ENCODE measurements at regions not wholly inside any gene's neighbourhood (a gene's known extent, or its start where the extent isn't known, plus 50 kb on each side); places are given as distances from the start of the nearest gene placed in this dataset.

- FAIRE-seq (no peak), DNase-seq (no peak)
- H3K27ac ChIP-seq (ENCODE audit: low read depth in 2 of 2, low read length in 2 of 2) = no peak overlapping the region
- H3K36me3 ChIP-seq (ENCODE audit: control insufficient read depth in 2 of 3, insufficient read depth in 3 of 3, low read length in 3 of 3) = no peaks in the 10 kb centered on the region
- H3K4me1 ChIP-seq (ENCODE audit: control insufficient read depth in 2 of 3, insufficient read depth in 2 of 3, low read depth in 1 of 3, low read length in 3 of 3) = peaks cover 0 to 3% (median 0%) of the 10 kb centered on the region in 3 donors
- no peaks in the 10 kb centered on the region for H3K9me3 ChIP-seq (ENCODE audit: control insufficient read depth in 2 of 3, insufficient read depth in 1 of 3, low read length in 3 of 3)
- TF ChIP-seq, protein P1, sequence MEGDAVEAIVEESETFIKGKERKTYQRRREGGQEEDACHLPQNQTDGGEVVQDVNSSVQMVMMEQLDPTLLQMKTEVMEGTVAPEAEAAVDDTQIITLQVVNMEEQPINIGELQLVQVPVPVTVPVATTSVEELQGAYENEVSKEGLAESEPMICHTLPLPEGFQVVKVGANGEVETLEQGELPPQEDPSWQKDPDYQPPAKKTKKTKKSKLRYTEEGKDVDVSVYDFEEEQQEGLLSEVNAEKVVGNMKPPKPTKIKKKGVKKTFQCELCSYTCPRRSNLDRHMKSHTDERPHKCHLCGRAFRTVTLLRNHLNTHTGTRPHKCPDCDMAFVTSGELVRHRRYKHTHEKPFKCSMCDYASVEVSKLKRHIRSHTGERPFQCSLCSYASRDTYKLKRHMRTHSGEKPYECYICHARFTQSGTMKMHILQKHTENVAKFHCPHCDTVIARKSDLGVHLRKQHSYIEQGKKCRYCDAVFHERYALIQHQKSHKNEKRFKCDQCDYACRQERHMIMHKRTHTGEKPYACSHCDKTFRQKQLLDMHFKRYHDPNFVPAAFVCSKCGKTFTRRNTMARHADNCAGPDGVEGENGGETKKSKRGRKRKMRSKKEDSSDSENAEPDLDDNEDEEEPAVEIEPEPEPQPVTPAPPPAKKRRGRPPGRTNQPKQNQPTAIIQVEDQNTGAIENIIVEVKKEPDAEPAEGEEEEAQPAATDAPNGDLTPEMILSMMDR (IDR thresholded peaks at IDR 0.05; ENCODE audit: borderline replicate concordance, extremely low read depth, insufficient read depth) = no peak
- H3K27me3 ChIP-seq (ENCODE audit: control insufficient read depth, insufficient read depth, low read length) = no peaks in the 10 kb centered on the region
- no peak overlapping the region for H3K9ac ChIP-seq (ENCODE audit: low read length in 3 of 3)
- no peak overlapping the region for H3K4me3 ChIP-seq (ENCODE audit: low read length in 3 of 3)
- intact Hi-C loops (cut with DNase I) = no loop called here
Measured at GRCh38 chr2:30338475-30338874, 107.1 kb downstream of the LBH start.

- H3K9me3 ChIP-seq (ENCODE audit: control insufficient read depth in 2 of 3, insufficient read depth in 1 of 3, low read length in 3 of 3) = no peaks in the 10 kb centered on the region
- H3K36me3 ChIP-seq (ENCODE audit: control insufficient read depth in 2 of 3, insufficient read depth in 3 of 3, low read length in 3 of 3) = no peaks in the 10 kb centered on the region
- H3K9ac ChIP-seq (ENCODE audit: low read length in 3 of 3) = no peak overlapping the region
- H3K4me3 ChIP-seq (ENCODE audit: low read length in 3 of 3) = no peak overlapping the region
- DNase-seq = no peak
- FAIRE-seq = no peak
- no peak overlapping the region for H3K27ac ChIP-seq (ENCODE audit: low read depth in 2 of 2, low read length in 2 of 2)
- TF ChIP-seq, protein P1 (IDR thresholded peaks at IDR 0.05; ENCODE audit: borderline replicate concordance, extremely low read depth, insufficient read depth) = no peak
- H3K27me3 ChIP-seq (ENCODE audit: control insufficient read depth, insufficient read depth, low read length) = no peaks in the 10 kb centered on the region
- intact Hi-C loops (cut with DNase I) = no loop called here
- peaks cover 0 to 3% (median 0%) of the 10 kb centered on the region in 3 donors for H3K4me1 ChIP-seq (ENCODE audit: control insufficient read depth in 2 of 3, insufficient read depth in 2 of 3, low read depth in 1 of 3, low read length in 3 of 3)
Measured at GRCh38 chr2:30339071-30339470, 107.7 kb downstream of the LBH start.

DNA sequence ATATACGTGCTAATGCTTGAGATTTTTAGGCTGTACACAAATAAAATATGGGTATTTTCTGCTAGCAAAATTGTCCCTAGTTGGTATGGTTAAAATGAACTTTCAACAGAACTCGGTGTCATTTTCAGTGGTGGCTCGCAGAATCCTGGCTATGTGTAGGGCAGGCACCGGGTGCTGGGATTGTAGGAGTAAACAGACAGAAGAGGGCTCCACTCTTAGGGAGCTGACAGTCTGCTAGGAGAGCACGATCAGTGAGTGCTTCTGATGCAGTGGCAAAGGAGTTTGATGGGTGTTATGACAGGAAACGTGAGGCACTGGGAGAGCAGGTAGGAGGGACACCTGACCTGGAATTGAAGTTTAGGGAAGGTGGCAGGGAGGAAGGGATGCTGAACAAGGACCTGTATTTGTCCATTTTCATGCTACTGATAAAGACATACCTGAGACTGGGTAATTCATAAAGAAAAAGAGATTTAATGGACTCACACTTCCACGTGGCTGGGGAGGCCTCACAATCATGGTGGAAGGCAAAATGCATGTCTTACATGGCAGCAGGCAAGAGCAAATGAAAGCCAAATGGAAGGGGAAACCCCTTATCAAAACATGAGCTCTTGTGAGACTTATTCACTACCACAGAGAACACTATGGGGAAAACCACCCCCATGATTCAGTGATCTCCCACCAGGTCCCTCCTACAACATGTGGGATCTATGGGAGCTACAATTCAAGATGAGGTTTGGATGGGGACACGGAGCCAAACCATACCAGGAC, 105.4 kb upstream of the LCLAT1 start:
- no peak overlapping the region for H3K4me3 ChIP-seq (ENCODE audit: low read length in 3 of 3)
- TF ChIP-seq, protein P1 (IDR thresholded peaks at IDR 0.05; ENCODE audit: borderline replicate concordance, extremely low read depth, insufficient read depth) = no peak
- intact Hi-C loops (cut with DNase I) = no loop called here
- no peaks in the 10 kb centered on the region for H3K9me3 ChIP-seq (ENCODE audit: control insufficient read depth in 2 of 3, insufficient read depth in 1 of 3, low read length in 3 of 3)
- no peaks in the 10 kb centered on the region for H3K27me3 ChIP-seq (ENCODE audit: control insufficient read depth, insufficient read depth, low read length)
- no peak for DNase-seq
- H3K4me1 ChIP-seq (ENCODE audit: control insufficient read depth in 2 of 3, insufficient read depth in 2 of 3, low read depth in 1 of 3, low read length in 3 of 3) = peaks cover 0 to 2% (median 0%) of the 10 kb centered on the region in 3 donors
- no peak overlapping the region for H3K27ac ChIP-seq (ENCODE audit: low read depth in 2 of 2, low read length in 2 of 2)
- no peak overlapping the region for H3K9ac ChIP-seq (ENCODE audit: low read length in 3 of 3)
- H3K36me3 ChIP-seq (ENCODE audit: control insufficient read depth in 2 of 3, insufficient read depth in 3 of 3, low read length in 3 of 3) = no peaks in the 10 kb centered on the region
- FAIRE-seq = no peak

Measured in kidney (tissue), 13 donors.